ENCODE measurements at regions not wholly inside any gene's neighbourhood (a gene's known extent, or its start where the extent isn't known, plus 50 kb on each side); places are given as distances from the start of the nearest gene placed in this dataset.

- FAIRE-seq (no peak), DNase-seq (ENCODE audit: extremely low read depth in 1 of 4, low spot score in 3 of 4) (no peak), ATAC-seq (no peak)
- Histone ChIP-seq H3K9me3 (replicated peaks; ENCODE audit: control insufficient read depth, insufficient read depth, low read depth, low read length) (no peaks in the 10 kb centered on the region), H2AFZ (ENCODE audit: low read depth, low read length) (no peak overlapping the region), H3K79me2 (ENCODE audit: control insufficient read depth, insufficient read depth, low read length) (no peaks in the 10 kb centered on the region), H3K9ac (ENCODE audit: insufficient read depth in 1 of 2, low read depth in 2 of 2, low read length in 2 of 2) (no peak overlapping the region), H3K4me3 (no peak overlapping the region), H4K20me1 (replicated peaks; ENCODE audit: control insufficient read depth, insufficient read depth, low read length) (no peaks in the 10 kb centered on the region), H3K27ac (ENCODE audit: extremely low read depth, low read depth, low read length) (no peak overlapping the region), H3K4me1 (replicated peaks in 1 of 2; ENCODE audit: control insufficient read depth in 2 of 2, insufficient read depth in 2 of 2, low read length in 2 of 2) (no peaks in the 10 kb centered on the region), H3K4me2 (ENCODE audit: insufficient read depth, low read length) (no peak overlapping the region), H3K36me3 (ENCODE audit: control insufficient read depth, insufficient read depth, low read length) (no peaks in the 10 kb centered on the region), H3K27me3 (ENCODE audit: control insufficient read depth in 2 of 2, insufficient read depth in 2 of 2, low read length in 2 of 2) (no peaks in the 10 kb centered on the region), H3K9me1 (ENCODE audit: control insufficient read depth, insufficient read depth, low read length) (no peaks in the 10 kb centered on the region)
- no peak for TF ChIP-seq ZNF175 (CRISPR knock-in tag; IDR thresholded peaks at IDR 0.05; ENCODE audit: low read depth)
- no peak for TF ChIP-seq ZNF217 (CRISPR knock-in tag; IDR thresholded peaks at IDR 0.05)
- no peak for TF ChIP-seq CBX3 (IDR thresholded peaks at IDR 0.05; ENCODE audit: borderline replicate concordance in 1 of 2, low read length in 2 of 2)
- no peak for TF ChIP-seq ZNF518B (CRISPR knock-in tag; IDR thresholded peaks at IDR 0.05)
- no peak for TF ChIP-seq LEF1 (IDR thresholded peaks at IDR 0.05)
- no peak for TF ChIP-seq ZNF12 (CRISPR knock-in tag; IDR thresholded peaks at IDR 0.05)
- intact Hi-C loops (cut with micrococcal nuclease) (no loop called here), in situ Hi-C loops (cut with MboI) (no loop called here)
- POLR2A ChIA-PET: no interaction called here
- WGBS (ENCODE audit: insufficient coverage, low coverage, missing lambda C conversion rate): 0% methylated on average over 11 of the region's 11 CpGs
- CTCF ChIA-PET (ENCODE audit: low intra/inter-chr PET ratio): no interaction called here
- no TSS peak for BruUV-seq (replicated peaks)
Observed at GRCh38 chr15:94019062-94019461, 212.3 kb upstream of the MCTP2 start.

Measured in K562 (cell line).